A549 (cell line): ENCODE measurements at regions not wholly inside any gene's neighbourhood (a gene's known extent, or its start where the extent isn't known, plus 50 kb on each side); places are given as distances from the start of the nearest gene placed in this dataset.

Experiments
- BHLHE40 ChIP-seq: IDR thresholded peaks from 2 replicates; pipeline ENCODE4 v1.6.1; 2012; ENCODE audit warnings: low read depth, low read length, inconsistent platforms
- CHD4 ChIP-seq: fragments of 200-600 bp; sonication (generic); IDR thresholded peaks from 2 replicates; pipeline ENCODE4 v1.6.1; 2016; ENCODE audit warnings: antibody characterized with exemption, mild to moderate bottlenecking, borderline replicate concordance
- CTCF ChIP-seq: fragments of >200 bp; sonication (Bioruptor Twin); formaldehyde crosslinking; IDR thresholded peaks from 3 replicates; pipeline ENCODE4 v1.5.1; 2016
- E2F6 ChIP-seq: IDR thresholded peaks from 2 replicates; pipeline ENCODE4 v1.6.1; 2012; ENCODE audit warnings: low read depth, borderline replicate concordance
- EHMT2 ChIP-seq: fragments of 200-600 bp; sonication (generic); IDR thresholded peaks from 2 replicates; pipeline ENCODE4 v1.6.1; 2016; ENCODE audit warnings: antibody characterized with exemption, low read depth, mild to moderate bottlenecking, moderate library complexity
- FOSL2 ChIP-seq, 2 experiments: fragments of 450-650 bp in 1 of 2; fragments of >200 bp in 1 of 2; sonication (Bioruptor Twin) in 1 of 2; formaldehyde crosslinking; IDR thresholded peaks; 2 replicates each; pipeline versions ENCODE4 v1.5.0 to v1.6.1; 2016 to 2020; ENCODE audit warnings: mild to moderate bottlenecking in 1 of 2, moderate library complexity in 1 of 2
- MAFK ChIP-seq: fragments of 450-650 bp; IDR thresholded peaks from 2 replicates; pipeline ENCODE4 v1.6.1; 2014; ENCODE audit not compliant: partially characterized antibody
- PHF8 ChIP-seq: fragments of 200-600 bp; sonication (generic); IDR thresholded peaks from 2 replicates; pipeline ENCODE4 v1.6.1; 2016; ENCODE audit warnings: low read depth, mild to moderate bottlenecking, antibody characterized with exemption, moderate library complexity, borderline replicate concordance
- POLR2A ChIP-seq: IDR thresholded peaks from 2 replicates; pipeline ENCODE4 v1.6.1; 2012; ENCODE audit warnings: mild to moderate bottlenecking, low read length
- RARB ChIP-seq: fragments of 250-450 bp; sonication (Bioruptor Pico); IDR thresholded peaks from 2 replicates; pipeline ENCODE4 v1.8.0; 2021; ENCODE audit warnings: mild to moderate bottlenecking, moderate library complexity
- USF2 ChIP-seq: fragments of 450-650 bp; IDR thresholded peaks from 2 replicates; pipeline ENCODE4 v1.6.1; 2014; ENCODE audit warnings: antibody characterized with exemption
- ZFP36 ChIP-seq: fragments of 450-650 bp; IDR thresholded peaks from 2 replicates; pipeline ENCODE4 v1.6.1; 2014; ENCODE audit warnings: borderline replicate concordance; ENCODE audit not compliant: partially characterized antibody
- TF ChIP-seq, protein P1 (sequence below): IDR thresholded peaks from 2 replicates; pipeline ENCODE4 v1.6.1; 2012
- TF ChIP-seq, protein P2 (sequence below): IDR thresholded peaks from 2 replicates; pipeline ENCODE4 v1.6.1; 2012

- TF ChIP-seq, protein P1, sequence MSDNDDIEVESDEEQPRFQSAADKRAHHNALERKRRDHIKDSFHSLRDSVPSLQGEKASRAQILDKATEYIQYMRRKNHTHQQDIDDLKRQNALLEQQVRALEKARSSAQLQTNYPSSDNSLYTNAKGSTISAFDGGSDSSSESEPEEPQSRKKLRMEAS: no peak
- TF ChIP-seq CTCF: no peak
- TF ChIP-seq POLR2A: no peak
- TF ChIP-seq BHLHE40: no peak
- no peak for TF ChIP-seq RARB (CRISPR knock-in tag)
- TF ChIP-seq ZFP36: no peak
- TF ChIP-seq USF2: no peak
- TF ChIP-seq EHMT2: no peak
- TF ChIP-seq FOSL2 (IDR thresholded peaks at IDR 0.05): no peak
- no peak for TF ChIP-seq FOSL2 (CRISPR knock-in tag; IDR thresholded peaks at IDR 0.05)
- TF ChIP-seq PHF8: no peak
- no peak for TF ChIP-seq CHD4
- TF ChIP-seq, protein P2, sequence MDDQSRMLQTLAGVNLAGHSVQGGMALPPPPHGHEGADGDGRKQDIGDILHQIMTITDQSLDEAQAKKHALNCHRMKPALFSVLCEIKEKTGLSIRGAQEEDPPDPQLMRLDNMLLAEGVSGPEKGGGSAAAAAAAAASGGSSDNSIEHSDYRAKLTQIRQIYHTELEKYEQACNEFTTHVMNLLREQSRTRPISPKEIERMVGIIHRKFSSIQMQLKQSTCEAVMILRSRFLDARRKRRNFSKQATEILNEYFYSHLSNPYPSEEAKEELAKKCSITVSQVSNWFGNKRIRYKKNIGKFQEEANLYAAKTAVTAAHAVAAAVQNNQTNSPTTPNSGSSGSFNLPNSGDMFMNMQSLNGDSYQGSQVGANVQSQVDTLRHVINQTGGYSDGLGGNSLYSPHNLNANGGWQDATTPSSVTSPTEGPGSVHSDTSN: no peak
- no peak for TF ChIP-seq MAFK
- TF ChIP-seq E2F6: no peak
These were observed 217.9 kb upstream of the GRIP1 start for GRCh38 chr12:66896797-66897196.
